ENCODE measurements at regions not wholly inside any gene's neighbourhood (a gene's known extent, or its start where the extent isn't known, plus 50 kb on each side); places are given as distances from the start of the nearest gene placed in this dataset.

- Histone ChIP-seq H3K9me2 (ENCODE audit: insufficient read depth) (no peaks in the 10 kb centered on the region), H3K9ac (no peak overlapping the region), H4K20me1 (ENCODE audit: insufficient read depth) (no peaks in the 10 kb centered on the region), H3K9me3 (ENCODE audit: low read depth) (no peaks in the 10 kb centered on the region), H2AFZ (no peak overlapping the region), H3K4me2 (ENCODE audit: unreplicated experiment) (no peak overlapping the region), H3K4me3 (no peak overlapping the region), H3K79me2 (ENCODE audit: insufficient read depth) (no peaks in the 10 kb centered on the region), H3K27me3 (replicated peaks; ENCODE audit: insufficient read depth) (no peaks in the 10 kb centered on the region), H3K36me3 (ENCODE audit: low read depth) (no peaks in the 10 kb centered on the region), H3F3A (ENCODE audit: insufficient read depth) (no peaks in the 10 kb centered on the region), H3K4me1 (ENCODE audit: insufficient read depth) (no peaks in the 10 kb centered on the region), H3K27ac (no peak overlapping the region)
- DNase-seq, result no peak
- in situ Hi-C loops (cut with MboI), result no loop called here
- TF ChIP-seq EZH2phosphoT487 (IDR thresholded peaks at IDR 0.05; ENCODE audit: insufficient read depth, low read depth), result no peak
- no peak for TF ChIP-seq EZH2 (IDR thresholded peaks at IDR 0.05; ENCODE audit: insufficient read depth, poor library complexity, severe bottlenecking)
- WGBS, 2 experiments (ENCODE audit: low coverage in 1 of 2, low lambda C conversion rate in 2 of 2, missing lambda C conversion rate in 2 of 2), result 35 to 39% methylated on average over 5 of the region's 5 CpGs
Observed at GRCh38 chr4:34932591-34932990, 1311.7 kb downstream of the ARAP2 start.

GRCh38 chr4:34935739-34936138, 1308.6 kb downstream of the ARAP2 start:
- 0% methylated on average over 1 of the region's 1 CpG for WGBS, 2 experiments (ENCODE audit: low coverage in 1 of 2, low lambda C conversion rate in 2 of 2, missing lambda C conversion rate in 2 of 2)
- in situ Hi-C loops (cut with MboI), result no loop called here

GRCh38 chr4:34939073-34939472, 1305.2 kb downstream of the ARAP2 start:
- no peaks in the 10 kb centered on the region for H3K9me2 ChIP-seq (ENCODE audit: insufficient read depth)
- H3F3A ChIP-seq (ENCODE audit: insufficient read depth), result no peaks in the 10 kb centered on the region
- H3K4me3 ChIP-seq, result no peak overlapping the region
- in situ Hi-C loops (cut with MboI), result no loop called here
- H3K9me3 ChIP-seq (ENCODE audit: low read depth), result no peaks in the 10 kb centered on the region
- DNase-seq, result no peak
- 27 to 36% methylated on average over 14 of the region's 14 CpGs for WGBS, 2 experiments (ENCODE audit: low coverage in 1 of 2, low lambda C conversion rate in 2 of 2, missing lambda C conversion rate in 2 of 2)
- H4K20me1 ChIP-seq (ENCODE audit: insufficient read depth), result no peaks in the 10 kb centered on the region
- TF ChIP-seq EZH2phosphoT487 (IDR thresholded peaks at IDR 0.05; ENCODE audit: insufficient read depth, low read depth) (no peak), EZH2 (IDR thresholded peaks at IDR 0.05; ENCODE audit: insufficient read depth, poor library complexity, severe bottlenecking) (no peak)
- no peak overlapping the region for H3K27ac ChIP-seq
- no peak overlapping the region for H3K9ac ChIP-seq
- H3K4me2 ChIP-seq (ENCODE audit: unreplicated experiment), result no peak overlapping the region
- H3K27me3 ChIP-seq (replicated peaks; ENCODE audit: insufficient read depth), result no peaks in the 10 kb centered on the region
- H3K36me3 ChIP-seq (ENCODE audit: low read depth), result no peaks in the 10 kb centered on the region
- no peaks in the 10 kb centered on the region for H3K79me2 ChIP-seq (ENCODE audit: insufficient read depth)
- no peaks in the 10 kb centered on the region for H3K4me1 ChIP-seq (ENCODE audit: insufficient read depth)
- H2AFZ ChIP-seq, result no peak overlapping the region

More at GRCh38 chr4:34935739-34936138, 1308.6 kb downstream of the ARAP2 start:
- Histone ChIP-seq H3K79me2 (ENCODE audit: insufficient read depth) (no peaks in the 10 kb centered on the region), H3K9me2 (ENCODE audit: insufficient read depth) (no peaks in the 10 kb centered on the region), H3K9ac (no peak overlapping the region), H3F3A (ENCODE audit: insufficient read depth) (no peaks in the 10 kb centered on the region), H3K27me3 (replicated peaks; ENCODE audit: insufficient read depth) (no peaks in the 10 kb centered on the region), H3K27ac (no peak overlapping the region), H3K9me3 (ENCODE audit: low read depth) (no peaks in the 10 kb centered on the region), H2AFZ (no peak overlapping the region), H3K4me2 (ENCODE audit: unreplicated experiment) (no peak overlapping the region), H3K4me1 (ENCODE audit: insufficient read depth) (no peaks in the 10 kb centered on the region), H4K20me1 (ENCODE audit: insufficient read depth) (no peaks in the 10 kb centered on the region), H3K4me3 (no peak overlapping the region), H3K36me3 (ENCODE audit: low read depth) (no peaks in the 10 kb centered on the region)
- DNase-seq, result no peak
- no peak for TF ChIP-seq EZH2phosphoT487 (IDR thresholded peaks at IDR 0.05; ENCODE audit: insufficient read depth, low read depth)
- no peak for TF ChIP-seq EZH2 (IDR thresholded peaks at IDR 0.05; ENCODE audit: insufficient read depth, poor library complexity, severe bottlenecking)

GRCh38 chr4:34943741-34944386, 1300.5 kb downstream of the ARAP2 start:
- no peaks in the 10 kb centered on the region for H3K4me1 ChIP-seq (ENCODE audit: insufficient read depth)
- no peak for DNase-seq
- H3K9me2 ChIP-seq (ENCODE audit: insufficient read depth), result peaks cover 3% of the 10 kb centered on the region; the same call in 1 of the 2 replicates
- no peak overlapping the region for H3K4me2 ChIP-seq (ENCODE audit: unreplicated experiment)
- TF ChIP-seq EZH2phosphoT487 (IDR thresholded peaks at IDR 0.05; ENCODE audit: insufficient read depth, low read depth), result no peak
- H3K27ac ChIP-seq, result no peak overlapping the region
- H3K9ac ChIP-seq, result no peak overlapping the region
- H4K20me1 ChIP-seq (ENCODE audit: insufficient read depth), result no peaks in the 10 kb centered on the region
- H3K79me2 ChIP-seq (ENCODE audit: insufficient read depth), result no peaks in the 10 kb centered on the region
- no peaks in the 10 kb centered on the region for H3F3A ChIP-seq (ENCODE audit: insufficient read depth)
- 16 to 24% methylated on average over 2 of the region's 2 CpGs for WGBS, 2 experiments (ENCODE audit: low coverage in 1 of 2, low lambda C conversion rate in 2 of 2, missing lambda C conversion rate in 2 of 2)
- no peaks in the 10 kb centered on the region for H3K36me3 ChIP-seq (ENCODE audit: low read depth)
- H2AFZ ChIP-seq, result no peak overlapping the region
- H3K27me3 ChIP-seq (replicated peaks; ENCODE audit: insufficient read depth), result no peaks in the 10 kb centered on the region
- H3K4me3 ChIP-seq, result no peak overlapping the region
- in situ Hi-C loops (cut with MboI), result no loop called here
- H3K9me3 ChIP-seq (ENCODE audit: low read depth), result no peaks in the 10 kb centered on the region

- 12 to 16% methylated on average over 2 of the region's 2 CpGs for whole genome bisulfite sequencing, 2 experiments (ENCODE audit: low coverage in 1 of 2, low lambda C conversion rate in 2 of 2, missing lambda C conversion rate in 2 of 2)
- Histone ChIP-seq H3K9me3 (ENCODE audit: low read depth) (no peaks in the 10 kb centered on the region), H3K4me3 (no peak overlapping the region), H3K4me1 (ENCODE audit: insufficient read depth) (no peaks in the 10 kb centered on the region), H3K9me2 (ENCODE audit: insufficient read depth) (peaks cover 3% of the 10 kb centered on the region; the same call in 1 of the 2 replicates), H3K9ac (no peak overlapping the region), H3F3A (ENCODE audit: insufficient read depth) (no peaks in the 10 kb centered on the region), H3K27me3 (replicated peaks; ENCODE audit: insufficient read depth) (no peaks in the 10 kb centered on the region), H2AFZ (no peak overlapping the region), H4K20me1 (ENCODE audit: insufficient read depth) (no peaks in the 10 kb centered on the region), H3K4me2 (ENCODE audit: unreplicated experiment) (no peak overlapping the region), H3K36me3 (ENCODE audit: low read depth) (no peaks in the 10 kb centered on the region), H3K27ac (no peak overlapping the region), H3K79me2 (ENCODE audit: insufficient read depth) (no peaks in the 10 kb centered on the region)
- TF ChIP-seq EZH2 (IDR thresholded peaks at IDR 0.05; ENCODE audit: insufficient read depth, poor library complexity, severe bottlenecking), result no peak
- TF ChIP-seq EZH2phosphoT487 (IDR thresholded peaks at IDR 0.05; ENCODE audit: insufficient read depth, low read depth), result no peak
- no peak for DNase-seq
- in situ Hi-C loops (cut with MboI), result no loop called here
Observed at GRCh38 chr4:34950926-34951325, 1293.4 kb downstream of the ARAP2 start.
